Activated CD4-positive, alpha-beta T cell treated with anti-CD3 and anti-CD28 coated beads, Interleukin-2, Interleukin-6, amounts not matched to agents 100 ng/mL and 50 ng/mL, durations not matched to agents 16 hours and 8 hours (primary cell): ENCODE measurements at regions not wholly inside any gene's neighbourhood (a gene's known extent, or its start where the extent isn't known, plus 50 kb on each side); places are given as distances from the start of the nearest gene placed in this dataset.
A peak's percentile ranks its signal among the peaks of the same experiment; 100 is the strongest.

Experiments
- DNase-seq: peaks from one replicate; pipeline ENCODE4 v3.0.0-alpha.2; 2020

DNA sequence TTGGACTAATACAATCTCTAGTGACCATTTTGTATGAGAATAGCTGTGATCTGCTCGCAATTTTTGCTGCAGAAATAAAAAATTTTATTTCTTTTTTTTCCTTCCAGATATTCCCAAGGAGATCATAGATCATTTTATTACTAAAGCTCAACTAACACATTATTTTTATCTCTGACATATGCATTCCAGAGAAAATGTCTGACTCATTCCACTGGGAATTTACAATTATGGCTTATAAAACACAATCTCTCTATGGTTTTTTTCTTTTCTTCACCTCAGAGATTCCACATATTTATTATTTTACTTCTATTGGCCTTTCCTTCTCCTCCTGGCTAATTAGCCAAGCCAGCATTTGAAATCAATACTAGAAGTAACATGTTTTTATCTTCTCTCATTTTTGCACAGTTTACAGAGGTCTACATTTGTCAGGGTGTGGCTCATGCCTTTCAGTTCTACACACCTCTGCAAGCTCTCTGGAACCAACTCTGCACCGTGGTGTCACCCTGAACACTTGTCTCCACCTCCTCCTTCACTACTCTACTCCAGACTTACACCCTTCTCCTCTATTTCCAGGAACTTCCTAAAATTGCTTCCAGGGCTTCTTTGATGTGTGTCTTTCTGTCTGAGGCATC, 59.8 kb upstream of the GPM6A start:
- DNase-seq: no peak

DNA sequence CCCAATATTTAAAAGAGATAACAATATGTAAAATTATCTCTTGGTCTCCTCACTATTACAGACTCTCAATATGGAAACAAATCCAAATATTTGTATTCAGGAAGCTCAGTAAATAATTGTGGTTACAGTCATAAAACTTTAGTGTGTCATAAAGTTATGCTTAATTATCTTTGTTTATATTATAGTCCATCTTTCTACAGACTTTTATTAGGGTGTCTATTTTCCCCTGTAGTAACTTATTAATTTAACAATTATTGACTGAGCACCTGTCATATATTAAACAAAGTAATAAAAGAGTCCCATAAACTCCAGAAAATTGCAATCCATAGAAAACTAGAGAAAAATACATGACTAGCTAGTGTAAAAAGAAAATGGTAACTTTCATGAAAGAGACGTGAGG, 61.6 kb upstream of the GPM6A start:
- DNase-seq: no peak

DNA sequence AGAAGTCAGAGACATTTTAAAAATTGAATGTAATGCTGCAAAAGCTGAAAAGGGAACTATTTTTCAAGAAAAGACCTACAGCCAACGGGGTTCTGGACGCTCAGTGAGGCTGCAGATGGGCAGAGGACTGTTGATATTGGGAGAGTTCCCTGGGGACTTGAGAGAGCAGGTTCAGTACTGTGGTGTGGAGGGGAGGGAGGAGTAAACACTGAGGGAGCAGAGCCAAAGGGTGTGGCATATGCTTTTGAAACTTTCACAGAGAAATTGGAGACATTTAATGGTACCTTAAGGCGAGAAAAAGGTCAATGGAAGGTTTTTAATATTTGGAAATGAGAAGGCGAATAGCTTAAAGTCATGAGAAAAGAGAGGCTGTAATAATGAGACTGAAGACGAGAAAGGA, 62.2 kb upstream of the GPM6A start:
- DNase-seq: no peak

DNA sequence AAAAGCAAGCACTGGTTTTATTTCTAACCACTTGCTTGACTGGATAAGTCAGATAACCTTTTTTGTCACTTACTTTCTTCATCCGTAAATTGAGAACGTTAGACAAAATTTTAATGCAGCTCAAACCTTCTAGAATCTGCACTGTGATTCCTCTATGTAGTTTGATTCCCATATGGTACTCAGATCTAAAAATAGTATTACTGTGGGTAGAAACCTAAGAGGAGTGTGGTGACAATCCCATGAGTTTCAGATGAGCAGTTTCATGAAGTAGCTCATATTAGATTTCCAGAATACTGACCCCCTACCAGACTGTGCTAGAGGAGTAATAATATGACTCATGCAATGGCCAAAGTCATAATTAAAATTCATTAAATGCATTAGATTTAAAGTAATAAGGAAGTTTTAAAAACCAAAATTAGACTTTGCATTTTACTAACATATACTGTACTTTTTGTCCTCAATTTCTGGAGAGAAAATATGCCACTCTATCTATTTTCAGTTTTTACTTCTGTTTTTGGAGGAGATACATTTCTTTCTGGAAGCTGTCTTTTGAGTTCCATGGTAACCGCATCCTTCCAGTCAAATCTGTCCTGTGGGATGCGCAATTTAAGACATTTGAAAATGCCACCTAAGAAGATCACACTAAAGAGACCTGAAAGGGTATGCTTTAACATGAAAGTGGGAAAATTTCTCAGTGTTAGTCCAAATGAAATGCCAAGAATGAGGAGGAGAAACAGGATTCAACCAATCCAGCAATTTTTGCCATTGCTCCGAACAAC, 64.1 kb upstream of the GPM6A start:
- DNase-seq: no peak

DNA sequence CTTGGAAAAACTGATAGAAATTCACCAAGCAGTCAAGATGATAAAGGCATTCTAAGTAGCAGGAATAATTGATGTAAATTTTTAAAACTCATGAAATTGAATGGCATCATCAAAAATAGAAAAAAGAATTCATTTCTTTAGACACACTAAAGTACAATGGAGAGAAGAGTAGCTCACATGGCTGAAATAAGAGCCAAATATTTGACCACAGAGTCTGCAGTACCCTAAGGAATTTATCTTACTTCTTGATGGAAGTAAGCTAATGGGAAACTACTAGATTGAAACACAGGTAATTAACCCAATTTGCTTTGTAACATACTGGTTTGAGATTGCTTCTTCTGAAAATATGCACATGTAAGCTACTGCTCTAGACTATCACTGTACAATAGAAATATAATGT, 70.8 kb upstream of the GPM6A start:
- DNase-seq: no peak

DNA sequence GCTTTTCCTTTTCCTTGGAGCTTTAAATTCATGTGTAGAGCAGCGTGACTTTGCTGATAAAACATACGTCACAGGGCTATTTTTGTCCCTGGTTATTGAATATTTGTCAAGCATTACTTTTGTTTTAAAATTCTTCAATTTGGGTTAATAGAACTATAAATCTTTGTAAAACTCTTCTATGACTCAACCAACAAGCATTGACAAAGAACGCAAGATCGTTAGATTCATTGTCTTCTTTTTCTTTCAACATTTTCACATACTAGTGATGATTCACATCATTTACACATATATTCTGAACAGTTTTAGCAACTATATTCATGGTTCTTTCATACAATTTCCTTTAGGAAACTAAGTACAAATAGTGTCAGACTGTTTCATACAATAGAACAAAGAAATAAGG, 72.0 kb upstream of the GPM6A start:
- no peak for DNase-seq

DNA sequence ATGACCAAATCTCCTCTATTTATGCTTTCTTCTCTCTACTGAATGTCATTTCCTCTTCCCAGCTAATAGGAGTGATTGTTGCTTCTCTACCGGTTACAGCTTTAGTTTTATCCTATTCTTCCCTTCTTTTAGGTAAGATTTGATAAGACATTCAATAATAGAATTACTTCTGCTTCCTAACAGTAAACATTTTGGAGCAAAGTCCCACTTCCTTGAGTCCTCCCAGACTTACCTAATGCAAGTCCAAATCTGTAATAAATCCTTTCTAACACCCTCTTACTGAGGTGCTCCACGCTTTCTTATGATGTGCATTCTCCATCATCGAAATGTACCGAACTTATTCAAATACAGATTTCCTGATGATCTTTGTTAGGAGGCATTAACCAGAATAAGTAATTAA, 79.2 kb upstream of the GPM6A start:
- DNase-seq: no peak

DNA sequence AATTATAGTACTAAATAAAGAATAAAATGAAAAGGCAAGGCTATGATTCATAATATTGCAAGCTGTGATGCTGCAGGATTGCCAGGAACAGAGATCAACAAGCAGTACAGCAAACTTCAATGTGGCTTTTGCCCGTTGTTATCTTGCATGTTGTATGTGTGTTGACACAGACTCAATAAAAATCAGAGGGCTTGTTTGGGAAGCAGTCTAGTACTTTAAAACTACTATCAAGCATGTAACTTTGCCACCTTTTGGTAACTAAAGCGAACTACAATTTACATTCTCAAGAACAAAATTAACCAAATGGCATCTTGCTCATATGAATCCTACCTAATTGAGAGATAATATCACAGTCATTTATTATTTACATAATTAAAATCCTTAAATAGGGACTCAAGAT, 79.8 kb upstream of the GPM6A start:
- DNase-seq: peak; percentile 2

DNA sequence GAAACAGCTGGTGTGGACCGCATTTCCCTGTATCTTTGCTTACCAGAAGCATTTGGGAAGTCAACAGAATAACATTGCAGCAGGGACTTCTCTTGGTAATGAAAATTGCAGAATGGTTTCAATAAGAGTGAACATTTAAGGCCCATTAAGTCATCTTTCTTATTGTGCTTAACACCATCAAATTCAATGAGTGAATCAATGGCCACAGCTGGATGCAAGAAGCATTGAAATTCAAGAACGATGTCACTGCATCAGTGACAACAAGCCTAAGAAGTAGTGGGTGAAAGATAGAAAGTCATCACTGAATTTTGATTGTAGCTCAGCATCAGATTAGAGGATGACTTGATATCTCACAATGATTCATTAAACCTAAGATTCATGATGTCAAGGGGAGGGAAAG, 93.9 kb upstream of the GPM6A start:
- DNase-seq: no peak

DNA sequence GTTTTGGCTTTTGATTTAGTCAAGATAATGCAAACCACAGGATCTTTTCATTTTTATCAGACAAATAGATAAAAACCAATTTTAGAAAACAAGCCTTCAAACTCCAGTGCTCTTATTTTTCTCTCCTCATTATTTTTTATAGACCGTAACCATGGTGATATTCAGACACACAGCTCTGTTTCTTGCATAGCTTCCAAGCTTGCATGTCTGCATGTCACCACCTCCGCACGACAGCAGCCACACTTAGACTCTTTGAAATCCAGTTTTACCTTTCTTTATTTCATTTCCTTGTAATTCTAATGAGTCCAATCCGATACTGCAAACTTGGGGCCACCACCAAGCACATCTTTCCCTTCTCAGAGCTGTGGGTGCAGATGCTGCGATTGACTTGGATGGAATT, 94.3 kb upstream of the GPM6A start:
- DNase-seq: no peak

DNA sequence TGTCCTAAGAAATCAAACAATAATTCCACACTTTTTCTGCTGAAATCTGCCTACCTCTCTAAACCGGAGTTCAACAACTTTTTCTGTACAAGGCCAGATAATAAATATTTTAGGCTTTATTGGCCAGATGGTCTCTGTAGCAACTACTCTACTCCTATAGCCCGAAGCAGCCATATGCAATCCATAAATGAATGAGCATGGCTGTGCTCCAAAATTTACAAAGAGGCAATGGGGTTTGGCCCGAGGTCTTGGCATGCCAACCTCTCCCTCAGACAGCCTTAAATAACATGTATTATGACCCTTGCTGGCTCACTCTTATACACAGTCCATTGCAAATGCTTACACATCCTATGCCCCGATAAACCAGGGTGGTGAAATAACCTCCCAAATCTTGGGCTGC, 98.6 kb upstream of the GPM6A start:
- DNase-seq: no peak

DNA sequence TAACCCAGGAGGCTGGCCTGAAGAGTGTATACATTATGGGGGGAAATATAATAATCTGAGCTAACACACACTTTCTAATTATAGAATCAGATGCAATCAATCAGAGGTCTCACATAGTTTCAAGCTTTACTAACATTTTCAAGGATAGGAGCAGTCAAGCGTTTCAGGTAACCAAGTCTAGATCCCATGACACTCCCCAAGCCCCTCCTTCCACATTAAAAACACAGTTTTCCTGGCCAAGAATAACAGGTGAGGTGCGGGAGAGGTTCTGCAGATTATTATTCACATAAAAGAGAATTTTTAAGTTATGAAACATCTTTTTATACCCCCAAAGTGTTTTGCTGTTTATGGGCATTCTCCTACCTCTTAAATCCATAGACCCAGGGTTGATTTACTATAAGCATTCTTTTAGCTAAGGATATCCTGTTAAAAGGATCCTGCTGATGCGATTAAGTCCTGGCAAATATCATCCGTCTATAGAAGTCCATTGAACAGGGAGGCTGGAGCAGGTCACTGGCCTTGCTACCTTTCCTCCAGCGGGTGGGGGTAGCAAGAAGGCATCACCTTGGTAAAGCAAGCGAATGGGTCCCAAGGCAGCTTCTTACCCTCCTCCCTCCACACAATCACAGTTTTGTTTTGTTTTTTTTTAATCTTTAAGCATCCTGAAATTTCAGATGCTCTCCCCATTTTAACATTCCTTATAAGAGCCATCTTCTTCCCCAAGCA, 104.7 kb upstream of the GPM6A start:
- DNase-seq: no peak

DNA sequence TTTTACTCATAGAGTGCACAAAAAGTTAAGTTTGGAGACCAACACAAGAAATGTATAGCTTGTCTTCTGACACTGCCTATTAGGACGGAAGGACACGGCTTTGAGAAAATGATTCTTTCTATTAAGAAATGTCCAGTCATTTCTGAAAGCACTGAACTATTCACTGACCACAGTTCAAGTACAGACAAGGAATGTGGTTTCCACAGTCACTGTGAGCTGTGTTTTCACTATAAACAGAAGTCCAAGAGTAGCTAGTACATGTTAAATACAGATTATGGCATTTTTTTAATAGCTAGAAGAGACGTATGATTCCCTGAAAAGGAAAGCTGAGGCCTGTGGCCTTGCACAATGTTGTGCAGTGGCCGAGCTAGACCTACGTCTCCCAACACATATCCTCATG, 115.1 kb upstream of the GPM6A start:
- DNase-seq: no peak

DNA sequence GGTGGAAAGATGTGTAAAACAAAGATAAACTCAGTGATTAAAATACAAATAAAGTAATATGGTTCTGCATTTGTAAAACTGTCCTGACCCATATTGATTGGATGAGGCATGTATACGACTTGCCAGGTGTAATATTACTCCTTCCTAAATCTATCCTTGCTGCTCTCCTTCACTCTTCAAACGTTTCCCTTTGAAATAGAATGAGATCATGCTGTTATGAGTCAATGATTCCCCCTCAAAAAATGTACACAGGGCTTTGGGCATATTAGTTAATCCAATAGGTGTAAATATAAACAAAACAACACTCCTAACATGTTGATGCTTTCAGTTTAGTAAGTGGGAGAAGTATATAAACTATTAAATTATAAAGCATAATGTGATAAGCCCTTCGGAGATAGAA, 117.4 kb upstream of the GPM6A start:
- DNase-seq: no peak

DNA sequence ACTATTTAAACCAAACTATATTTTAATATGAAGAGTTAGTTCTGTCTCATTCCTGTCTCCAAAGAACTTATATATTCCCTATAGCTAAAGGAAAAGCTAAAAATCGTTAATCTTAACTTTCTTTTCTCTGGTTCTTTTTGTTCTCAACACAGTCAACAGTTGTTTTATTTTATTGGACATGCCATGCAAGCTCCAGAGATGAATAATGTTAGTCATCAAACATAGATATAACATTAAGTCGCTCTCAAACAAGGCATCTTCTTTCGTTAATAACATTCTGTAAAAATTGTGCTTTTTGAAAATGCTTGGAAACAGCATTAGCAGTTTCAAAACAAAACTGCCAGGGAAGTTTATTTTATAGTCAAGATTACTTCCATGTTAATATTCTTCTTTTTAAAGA, 117.9 kb upstream of the GPM6A start:
- no peak for DNase-seq

DNA sequence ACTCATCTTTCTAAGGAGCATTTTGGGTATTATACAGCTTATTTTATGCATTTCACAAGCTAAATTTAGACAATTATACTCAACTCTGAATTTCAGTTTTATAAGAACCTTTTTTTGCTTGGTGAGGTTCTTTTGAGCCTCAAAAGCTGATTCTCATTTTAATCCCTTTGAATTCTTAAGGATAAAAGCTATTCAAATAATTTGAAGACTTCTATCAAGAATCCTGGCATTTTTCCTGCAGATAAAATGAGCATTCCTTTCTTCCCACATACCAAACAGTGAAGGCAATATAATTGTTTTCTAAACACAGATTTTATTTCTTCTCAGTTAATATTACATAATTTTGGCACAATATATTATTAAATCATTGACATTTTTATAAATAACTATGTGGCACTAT, 118.4 kb upstream of the GPM6A start:
- DNase-seq: no peak

DNA sequence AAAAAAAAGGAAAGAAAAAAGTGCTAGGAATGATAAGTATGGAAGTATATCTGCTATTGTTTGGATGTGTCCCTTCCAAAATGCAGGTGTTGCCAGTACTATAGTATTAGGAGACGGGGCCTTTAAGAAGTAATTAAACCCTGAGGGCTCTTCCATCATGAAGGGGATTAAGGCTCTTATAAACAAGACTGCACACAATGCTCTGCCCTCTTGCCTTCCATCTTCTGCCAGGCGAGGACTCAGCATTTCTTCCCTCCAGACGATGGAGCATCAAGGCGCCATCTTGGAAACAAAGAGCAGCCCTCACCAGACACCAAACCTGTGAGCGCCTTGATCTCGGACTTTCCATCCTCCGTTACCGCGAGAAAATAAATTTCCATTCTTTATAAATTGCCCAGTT, 120.1 kb upstream of the GPM6A start:
- no peak for DNase-seq

DNA sequence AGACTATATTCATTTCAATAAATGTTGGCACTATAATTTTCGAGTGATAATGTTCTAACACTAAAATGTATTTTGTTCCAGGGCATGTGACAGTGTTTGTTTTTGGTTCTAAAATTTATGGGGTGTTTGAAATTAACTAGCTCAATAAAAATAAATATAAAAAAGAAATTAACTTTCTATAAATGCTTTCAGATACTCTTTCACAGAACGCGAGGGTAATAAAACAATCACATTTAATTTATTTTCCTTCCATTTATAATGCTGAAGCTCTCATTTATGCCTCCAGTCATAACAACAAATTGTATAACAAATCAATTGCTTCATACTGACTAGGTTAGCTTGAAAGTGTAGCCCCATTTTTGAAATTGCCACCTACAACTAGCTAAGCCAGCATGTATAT, 122.4 kb upstream of the GPM6A start:
- DNase-seq: no peak

DNA sequence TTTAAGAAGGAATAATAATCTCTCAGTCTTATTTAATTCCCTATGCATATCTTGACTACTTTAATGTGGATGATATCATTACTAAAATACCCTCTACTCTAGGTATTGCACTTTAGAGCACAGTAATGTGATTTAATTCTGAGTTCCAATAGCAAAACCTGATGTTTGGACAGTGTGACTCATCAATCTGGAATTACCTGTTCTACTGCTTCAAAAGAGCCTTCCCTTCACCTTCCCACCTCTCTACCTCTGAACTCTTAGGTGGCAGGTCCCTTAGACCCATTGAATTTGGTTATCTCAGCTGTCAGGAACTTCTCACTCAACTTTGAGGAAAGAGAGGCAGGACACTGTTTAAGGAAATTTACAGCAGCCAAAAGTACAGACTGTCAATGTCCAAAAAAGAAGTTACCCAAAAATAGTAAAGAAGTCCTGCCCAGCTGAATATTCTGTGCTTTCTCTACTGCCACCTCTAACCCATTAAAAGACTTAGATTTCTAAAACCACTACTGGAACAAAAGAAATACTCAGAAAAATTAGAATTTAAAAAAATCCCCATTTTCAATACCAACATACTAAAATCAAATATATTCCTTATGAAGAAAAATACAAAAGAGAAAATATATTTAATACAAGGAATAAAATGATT, 123.1 kb upstream of the GPM6A start:
- DNase-seq: no peak

DNA sequence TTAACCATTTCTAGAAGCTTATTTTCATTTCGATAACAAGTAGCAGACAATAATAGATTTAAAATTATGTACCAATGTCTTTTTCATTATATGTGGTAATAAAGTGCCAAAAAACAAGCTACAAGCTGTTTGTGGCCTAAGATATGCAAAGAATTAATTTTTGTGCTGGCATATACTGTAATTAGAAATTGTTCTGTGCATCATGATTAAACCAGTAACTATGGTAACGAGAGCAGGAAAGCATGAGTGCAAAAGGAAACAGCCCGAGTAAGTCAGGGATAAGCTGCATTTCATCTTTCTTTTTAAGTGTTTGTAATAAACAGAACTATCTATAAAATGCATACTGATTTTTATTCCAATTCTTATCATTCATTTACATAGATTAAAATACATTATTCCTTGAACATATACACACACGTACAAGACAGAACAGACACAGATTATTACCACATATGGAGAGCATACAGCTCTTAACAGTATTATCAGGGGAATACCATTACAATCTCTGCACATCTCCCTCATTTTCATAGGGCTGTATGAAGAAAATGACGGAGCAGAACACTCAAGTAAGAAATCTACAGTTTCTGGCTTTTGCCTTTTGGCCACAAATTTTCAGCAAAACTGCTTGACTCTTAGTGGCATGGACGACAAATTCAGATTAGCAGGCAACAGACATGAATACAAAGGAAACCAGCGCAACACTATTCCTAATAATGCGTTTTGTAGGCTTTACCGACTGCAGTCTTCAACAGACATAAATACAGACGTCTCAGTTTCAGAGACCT, 121.3 kb upstream of the WDR17 start:
- no peak for DNase-seq

DNA sequence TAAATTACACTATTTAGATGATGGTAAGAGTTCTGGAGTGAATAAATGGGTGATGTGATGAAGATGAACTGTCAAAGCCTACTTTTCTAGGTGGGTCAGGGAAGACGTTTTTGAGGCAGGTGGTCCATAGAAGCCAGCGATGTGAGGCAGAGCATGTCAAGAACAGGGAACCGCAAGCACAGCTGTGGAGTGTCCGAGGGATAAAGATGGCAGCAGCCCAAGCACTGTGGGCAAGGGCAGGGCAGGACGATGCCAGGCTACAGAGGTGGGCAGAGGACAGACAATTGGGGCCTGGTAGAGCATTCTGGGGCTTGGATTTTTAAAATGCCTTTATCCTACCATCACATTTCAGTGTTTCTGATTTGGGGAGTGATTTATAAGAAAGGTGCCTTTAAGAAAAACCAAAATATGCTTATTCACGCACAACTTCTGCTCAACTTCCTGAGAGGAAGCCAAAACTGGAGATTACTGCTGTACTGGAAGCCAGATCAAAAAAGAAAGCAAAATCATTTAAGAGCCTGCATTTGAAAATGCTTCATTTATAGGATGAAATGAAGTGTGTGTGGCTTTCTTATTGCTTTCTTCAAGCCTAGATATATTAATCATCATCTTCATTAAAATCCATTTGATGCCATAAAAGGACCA, 119.0 kb upstream of the WDR17 start:
- DNase-seq: no peak

DNA sequence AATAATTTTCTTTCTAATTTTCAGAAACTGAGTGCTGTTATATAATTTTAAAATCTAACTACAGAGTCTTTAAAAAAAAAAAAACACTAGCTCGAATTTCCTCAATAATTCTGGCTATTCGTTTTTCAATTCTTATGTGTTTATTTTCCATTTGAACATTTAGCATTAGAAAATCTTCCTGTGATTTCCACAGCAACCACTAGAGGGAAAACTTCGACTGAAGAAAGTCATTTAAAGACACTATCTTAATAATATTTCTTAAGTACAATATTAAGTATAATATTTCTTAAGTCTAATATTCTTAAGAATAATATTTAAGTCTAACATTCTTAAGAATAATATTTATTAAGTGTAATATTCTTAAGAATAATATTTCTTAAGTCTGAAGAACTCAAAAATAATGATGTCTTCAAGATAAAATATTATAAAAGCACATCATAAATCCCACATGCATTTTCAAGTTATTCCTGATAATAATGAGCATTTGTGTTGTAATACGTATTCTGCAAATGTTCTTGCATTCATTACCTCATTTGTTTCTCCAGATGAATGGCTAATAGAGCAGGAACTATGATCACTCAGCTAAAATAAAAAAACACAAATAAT, 118.4 kb upstream of the WDR17 start:
- peak; percentile 22 for DNase-seq
